WTC11 (cell line): ENCODE measurements at regions not wholly inside any gene's neighbourhood (a gene's known extent, or its start where the extent isn't known, plus 50 kb on each side); places are given as distances from the start of the nearest gene placed in this dataset.

Experiments
- ATAC-seq: fragments of 200-7000 bp; cut with Tn5 transposase; 2 replicates; pipeline ENCODE4 v1.10.0; 2021; ENCODE audit warnings: mild to moderate bottlenecking, moderate library complexity
- CTCF ChIA-PET: fragments of 300-600 bp; sonication (Branson Sonifier 250); formaldehyde crosslinking; loops from one replicate; lab custom pipeline; 2021; ENCODE audit warnings: antibody characterized with exemption; lab: Charles Lee
- POLR2A ChIA-PET: fragments of 350-600 bp; sonication (Branson Sonifier 250); formaldehyde crosslinking; loops from one replicate; lab custom pipeline; 2021; ENCODE audit warnings: antibody characterized with exemption; lab: Charles Lee
- DNase-seq: peaks from one replicate; pipeline ENCODE4 v3.0.0; 2021; ENCODE audit warnings: low spot score
- H3K27ac Mint-ChIP-seq: 2 replicates; pipeline ENCODE4 v1.8.0; 2021; ENCODE audit warnings: mixed read lengths
- H3K27me3 Mint-ChIP-seq: 2 replicates; pipeline ENCODE4 v1.8.0; 2021; ENCODE audit warnings: low read depth, mild to moderate bottlenecking, moderate library complexity, mixed read lengths
- H3K36me3 Mint-ChIP-seq: 2 replicates; pipeline ENCODE4 v1.8.0; 2021; ENCODE audit warnings: mixed read lengths
- H3K4me1 Mint-ChIP-seq: 2 replicates; pipeline ENCODE4 v1.8.0; 2022; ENCODE audit warnings: mixed read lengths
- H3K4me3 Mint-ChIP-seq: 2 replicates; pipeline ENCODE4 v1.8.0; 2021; ENCODE audit warnings: mild to moderate bottlenecking, moderate library complexity, mixed read lengths
- H3K9me3 Mint-ChIP-seq: 2 replicates; pipeline ENCODE4 v1.8.0; 2021; ENCODE audit warnings: mixed read lengths
- ETV6 ChIP-seq: sonication (generic); formaldehyde crosslinking; IDR thresholded peaks from 2 replicates; pipeline ENCODE4 v1.8.1; 2022; ENCODE audit warnings: mild to moderate bottlenecking, missing genetic modification reagents
- FOXP1 ChIP-seq: sonication (generic); formaldehyde crosslinking; IDR thresholded peaks from 2 replicates; pipeline ENCODE4 v1.8.0; 2022; ENCODE audit warnings: missing genetic modification reagents, mild to moderate bottlenecking, moderate library complexity, borderline replicate concordance
- HMGA2 ChIP-seq: fragments of 250-450 bp; sonication (Bioruptor Pico); IDR thresholded peaks from 2 replicates; pipeline ENCODE4 v1.4.0; 2021; ENCODE audit warnings: mild to moderate bottlenecking, moderate library complexity
- RELA ChIP-seq: sonication (generic); formaldehyde crosslinking; IDR thresholded peaks from 2 replicates; pipeline ENCODE4 v1.8.1; 2022; ENCODE audit warnings: missing genetic modification reagents, mild to moderate bottlenecking, borderline replicate concordance
- ZBTB21 ChIP-seq: sonication (generic); formaldehyde crosslinking; IDR thresholded peaks from 2 replicates; pipeline ENCODE4 v1.8.1; 2023; ENCODE audit warnings: mild to moderate bottlenecking, missing genetic modification reagents, borderline replicate concordance
- ZNF219 ChIP-seq: sonication (generic); formaldehyde crosslinking; IDR thresholded peaks from 2 replicates; pipeline ENCODE4 v1.8.0; 2023; ENCODE audit warnings: missing genetic modification reagents, mild to moderate bottlenecking, borderline replicate concordance
- ZNF416 ChIP-seq: fragments of 250-450 bp; sonication (Bioruptor Pico); IDR thresholded peaks from 2 replicates; pipeline ENCODE4 v1.9.0; 2021; ENCODE audit warnings: mild to moderate bottlenecking, inconsistent platforms
- TF ChIP-seq, protein P1 (sequence below): fragments of 250-450 bp; sonication (Bioruptor Pico); conservative IDR thresholded peaks from 2 replicates; pipeline ENCODE4 v1.9.0; 2021; ENCODE audit warnings: mild to moderate bottlenecking
- TF ChIP-seq, protein P2 (sequence below): sonication (generic); formaldehyde crosslinking; IDR thresholded peaks from 2 replicates; pipeline ENCODE4 v1.8.0; 2022; ENCODE audit warnings: mild to moderate bottlenecking, missing genetic modification reagents
- TF ChIP-seq, protein P3 (sequence below): fragments of 200-600 bp; IDR thresholded peaks from 2 replicates; pipeline ENCODE4 v1.8.0; 2022; ENCODE audit warnings: antibody characterized with exemption
- TF ChIP-seq, protein P4 (sequence below): sonication (generic); formaldehyde crosslinking; IDR thresholded peaks from 2 replicates; pipeline ENCODE4 v1.8.1; 2022; ENCODE audit warnings: mild to moderate bottlenecking, moderate library complexity, missing genetic modification reagents
- TF ChIP-seq, protein P5 (sequence below): sonication (generic); formaldehyde crosslinking; IDR thresholded peaks from 2 replicates; pipeline ENCODE4 v1.8.1; 2023; ENCODE audit warnings: mild to moderate bottlenecking, missing genetic modification reagents
- TF ChIP-seq, protein P6 (sequence below): sonication (generic); formaldehyde crosslinking; IDR thresholded peaks from 2 replicates; pipeline ENCODE4 v1.8.1; 2023; ENCODE audit warnings: mild to moderate bottlenecking, moderate library complexity, missing genetic modification reagents
- TF ChIP-seq, protein P7 (sequence below): sonication (generic); formaldehyde crosslinking; IDR thresholded peaks from 2 replicates; pipeline ENCODE4 v1.8.0; 2023; ENCODE audit warnings: missing genetic modification reagents, mild to moderate bottlenecking, borderline replicate concordance

DNA sequence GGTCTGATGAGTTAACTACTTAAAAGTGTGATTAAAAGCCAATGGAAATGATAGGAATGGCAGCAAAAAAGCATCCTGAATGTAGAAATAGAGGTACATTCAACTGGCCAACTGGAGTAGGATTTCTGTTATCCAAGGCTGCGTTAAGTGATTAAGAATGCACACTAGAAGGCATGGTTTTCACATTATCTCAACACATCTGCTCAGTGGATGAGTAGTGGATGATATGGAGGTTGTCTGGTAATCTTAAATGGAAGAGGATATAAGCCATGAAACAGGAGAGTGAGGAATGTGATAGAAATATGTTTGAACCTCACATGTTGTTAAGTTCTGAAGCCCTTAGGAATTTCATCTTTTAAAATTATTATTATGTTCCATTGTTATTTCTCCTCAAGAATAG is 839.9 kb downstream of the USP25 start:
- DNase-seq (no peak), ATAC-seq (no peak)
- H3K4me3 Mint-ChIP-seq: no peak overlapping the region
- no peaks in the 10 kb centered on the region for H3K36me3 Mint-ChIP-seq
- H3K27ac Mint-ChIP-seq: no peak overlapping the region; the same call in 1 of the 2 replicates
- CTCF ChIA-PET: no interaction called here
- H3K27me3 Mint-ChIP-seq: no peaks in the 10 kb centered on the region
- TF ChIP-seq, protein P1, sequence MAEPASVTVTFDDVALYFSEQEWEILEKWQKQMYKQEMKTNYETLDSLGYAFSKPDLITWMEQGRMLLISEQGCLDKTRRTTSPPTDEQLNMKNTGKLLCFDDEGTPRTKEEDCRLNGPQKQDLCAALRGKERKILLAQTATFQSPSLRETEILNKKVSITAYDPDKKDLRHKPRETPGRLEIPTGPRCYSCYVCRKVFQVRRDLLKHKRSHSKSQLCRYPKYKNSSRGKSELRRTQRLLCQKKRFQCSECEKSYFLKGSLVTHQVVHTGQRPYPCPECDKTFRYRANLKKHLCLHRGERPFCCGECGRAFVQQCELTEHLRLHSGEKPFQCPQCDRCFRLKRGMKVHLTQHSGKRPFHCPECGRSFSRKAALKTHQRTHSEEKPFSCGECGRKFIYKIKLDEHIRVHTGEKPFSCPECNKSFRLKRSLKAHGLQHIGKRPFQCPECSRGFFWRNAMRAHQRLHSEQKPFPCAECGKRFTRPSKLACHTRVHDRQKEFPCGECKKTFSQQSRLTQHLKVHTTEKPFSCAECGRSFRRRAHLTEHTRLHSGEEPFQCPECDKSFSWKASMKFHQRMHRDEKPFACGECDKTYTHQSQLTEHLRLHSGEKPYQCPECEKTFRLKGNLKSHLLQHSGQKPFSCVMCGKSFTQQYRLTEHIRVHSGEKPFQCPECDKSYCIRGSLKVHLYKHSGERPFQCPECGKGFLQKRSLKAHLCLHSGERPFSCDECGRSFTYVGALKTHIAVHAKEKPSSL: no peak
- TF ChIP-seq FOXP1 (CRISPR knock-in tag): no peak
- TF ChIP-seq, protein P2, sequence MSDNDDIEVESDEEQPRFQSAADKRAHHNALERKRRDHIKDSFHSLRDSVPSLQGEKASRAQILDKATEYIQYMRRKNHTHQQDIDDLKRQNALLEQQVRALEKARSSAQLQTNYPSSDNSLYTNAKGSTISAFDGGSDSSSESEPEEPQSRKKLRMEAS (CRISPR knock-in tag): no peak
- TF ChIP-seq ZNF219 (CRISPR knock-in tag): no peak
- TF ChIP-seq ZNF416 (CRISPR knock-in tag): no peak
- peaks cover 11% of the 10 kb centered on the region for H3K4me1 Mint-ChIP-seq
- no peaks in the 10 kb centered on the region for H3K9me3 Mint-ChIP-seq
- POLR2A ChIA-PET: no interaction called here

DNA sequence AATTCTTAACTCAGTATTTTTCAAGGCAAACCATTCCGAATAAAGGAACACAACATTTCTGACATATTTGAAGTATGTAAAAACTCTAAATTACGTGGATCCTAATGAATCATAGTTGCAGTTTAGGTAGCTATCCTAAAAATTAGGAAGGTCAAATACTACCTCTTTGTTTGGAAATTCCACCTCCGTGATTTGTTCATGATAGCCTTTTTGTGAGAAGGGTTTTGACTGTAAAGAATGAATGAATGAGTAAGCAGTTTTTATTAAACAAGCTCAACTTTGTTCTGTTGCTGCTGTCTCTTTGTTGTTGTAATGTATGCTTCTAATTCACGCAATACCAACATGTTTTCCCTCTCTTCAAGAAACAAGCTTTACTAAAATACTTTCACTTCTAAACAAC is 840.4 kb downstream of the USP25 start:
- H3K9me3 Mint-ChIP-seq: no peaks in the 10 kb centered on the region
- H3K27me3 Mint-ChIP-seq: no peaks in the 10 kb centered on the region
- H3K36me3 Mint-ChIP-seq: no peaks in the 10 kb centered on the region
- TF ChIP-seq ETV6: no peak
- TF ChIP-seq, protein P3, sequence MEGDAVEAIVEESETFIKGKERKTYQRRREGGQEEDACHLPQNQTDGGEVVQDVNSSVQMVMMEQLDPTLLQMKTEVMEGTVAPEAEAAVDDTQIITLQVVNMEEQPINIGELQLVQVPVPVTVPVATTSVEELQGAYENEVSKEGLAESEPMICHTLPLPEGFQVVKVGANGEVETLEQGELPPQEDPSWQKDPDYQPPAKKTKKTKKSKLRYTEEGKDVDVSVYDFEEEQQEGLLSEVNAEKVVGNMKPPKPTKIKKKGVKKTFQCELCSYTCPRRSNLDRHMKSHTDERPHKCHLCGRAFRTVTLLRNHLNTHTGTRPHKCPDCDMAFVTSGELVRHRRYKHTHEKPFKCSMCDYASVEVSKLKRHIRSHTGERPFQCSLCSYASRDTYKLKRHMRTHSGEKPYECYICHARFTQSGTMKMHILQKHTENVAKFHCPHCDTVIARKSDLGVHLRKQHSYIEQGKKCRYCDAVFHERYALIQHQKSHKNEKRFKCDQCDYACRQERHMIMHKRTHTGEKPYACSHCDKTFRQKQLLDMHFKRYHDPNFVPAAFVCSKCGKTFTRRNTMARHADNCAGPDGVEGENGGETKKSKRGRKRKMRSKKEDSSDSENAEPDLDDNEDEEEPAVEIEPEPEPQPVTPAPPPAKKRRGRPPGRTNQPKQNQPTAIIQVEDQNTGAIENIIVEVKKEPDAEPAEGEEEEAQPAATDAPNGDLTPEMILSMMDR: no peak
- TF ChIP-seq ZBTB21 (CRISPR knock-in tag): no peak
- TF ChIP-seq, protein P4, sequence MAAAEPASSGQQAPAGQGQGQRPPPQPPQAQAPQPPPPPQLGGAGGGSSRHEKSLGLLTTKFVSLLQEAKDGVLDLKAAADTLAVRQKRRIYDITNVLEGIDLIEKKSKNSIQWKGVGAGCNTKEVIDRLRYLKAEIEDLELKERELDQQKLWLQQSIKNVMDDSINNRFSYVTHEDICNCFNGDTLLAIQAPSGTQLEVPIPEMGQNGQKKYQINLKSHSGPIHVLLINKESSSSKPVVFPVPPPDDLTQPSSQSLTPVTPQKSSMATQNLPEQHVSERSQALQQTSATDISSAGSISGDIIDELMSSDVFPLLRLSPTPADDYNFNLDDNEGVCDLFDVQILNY: no peak
- TF ChIP-seq, protein P5, sequence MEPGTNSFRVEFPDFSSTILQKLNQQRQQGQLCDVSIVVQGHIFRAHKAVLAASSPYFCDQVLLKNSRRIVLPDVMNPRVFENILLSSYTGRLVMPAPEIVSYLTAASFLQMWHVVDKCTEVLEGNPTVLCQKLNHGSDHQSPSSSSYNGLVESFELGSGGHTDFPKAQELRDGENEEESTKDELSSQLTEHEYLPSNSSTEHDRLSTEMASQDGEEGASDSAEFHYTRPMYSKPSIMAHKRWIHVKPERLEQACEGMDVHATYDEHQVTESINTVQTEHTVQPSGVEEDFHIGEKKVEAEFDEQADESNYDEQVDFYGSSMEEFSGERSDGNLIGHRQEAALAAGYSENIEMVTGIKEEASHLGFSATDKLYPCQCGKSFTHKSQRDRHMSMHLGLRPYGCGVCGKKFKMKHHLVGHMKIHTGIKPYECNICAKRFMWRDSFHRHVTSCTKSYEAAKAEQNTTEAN: no peak
- TF ChIP-seq, protein P6, sequence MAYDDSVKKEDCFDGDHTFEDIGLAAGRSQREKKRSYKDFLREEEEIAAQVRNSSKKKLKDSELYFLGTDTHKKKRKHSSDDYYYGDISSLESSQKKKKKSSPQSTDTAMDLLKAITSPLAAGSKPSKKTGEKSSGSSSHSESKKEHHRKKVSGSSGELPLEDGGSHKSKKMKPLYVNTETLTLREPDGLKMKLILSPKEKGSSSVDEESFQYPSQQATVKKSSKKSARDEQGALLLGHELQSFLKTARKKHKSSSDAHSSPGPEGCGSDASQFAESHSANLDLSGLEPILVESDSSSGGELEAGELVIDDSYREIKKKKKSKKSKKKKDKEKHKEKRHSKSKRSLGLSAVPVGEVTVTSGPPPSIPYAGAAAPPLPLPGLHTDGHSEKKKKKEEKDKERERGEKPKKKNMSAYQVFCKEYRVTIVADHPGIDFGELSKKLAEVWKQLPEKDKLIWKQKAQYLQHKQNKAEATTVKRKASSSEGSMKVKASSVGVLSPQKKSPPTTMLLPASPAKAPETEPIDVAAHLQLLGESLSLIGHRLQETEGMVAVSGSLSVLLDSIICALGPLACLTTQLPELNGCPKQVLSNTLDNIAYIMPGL (CRISPR knock-in tag): no peak
- no peak for TF ChIP-seq RELA
- TF ChIP-seq, protein P7, sequence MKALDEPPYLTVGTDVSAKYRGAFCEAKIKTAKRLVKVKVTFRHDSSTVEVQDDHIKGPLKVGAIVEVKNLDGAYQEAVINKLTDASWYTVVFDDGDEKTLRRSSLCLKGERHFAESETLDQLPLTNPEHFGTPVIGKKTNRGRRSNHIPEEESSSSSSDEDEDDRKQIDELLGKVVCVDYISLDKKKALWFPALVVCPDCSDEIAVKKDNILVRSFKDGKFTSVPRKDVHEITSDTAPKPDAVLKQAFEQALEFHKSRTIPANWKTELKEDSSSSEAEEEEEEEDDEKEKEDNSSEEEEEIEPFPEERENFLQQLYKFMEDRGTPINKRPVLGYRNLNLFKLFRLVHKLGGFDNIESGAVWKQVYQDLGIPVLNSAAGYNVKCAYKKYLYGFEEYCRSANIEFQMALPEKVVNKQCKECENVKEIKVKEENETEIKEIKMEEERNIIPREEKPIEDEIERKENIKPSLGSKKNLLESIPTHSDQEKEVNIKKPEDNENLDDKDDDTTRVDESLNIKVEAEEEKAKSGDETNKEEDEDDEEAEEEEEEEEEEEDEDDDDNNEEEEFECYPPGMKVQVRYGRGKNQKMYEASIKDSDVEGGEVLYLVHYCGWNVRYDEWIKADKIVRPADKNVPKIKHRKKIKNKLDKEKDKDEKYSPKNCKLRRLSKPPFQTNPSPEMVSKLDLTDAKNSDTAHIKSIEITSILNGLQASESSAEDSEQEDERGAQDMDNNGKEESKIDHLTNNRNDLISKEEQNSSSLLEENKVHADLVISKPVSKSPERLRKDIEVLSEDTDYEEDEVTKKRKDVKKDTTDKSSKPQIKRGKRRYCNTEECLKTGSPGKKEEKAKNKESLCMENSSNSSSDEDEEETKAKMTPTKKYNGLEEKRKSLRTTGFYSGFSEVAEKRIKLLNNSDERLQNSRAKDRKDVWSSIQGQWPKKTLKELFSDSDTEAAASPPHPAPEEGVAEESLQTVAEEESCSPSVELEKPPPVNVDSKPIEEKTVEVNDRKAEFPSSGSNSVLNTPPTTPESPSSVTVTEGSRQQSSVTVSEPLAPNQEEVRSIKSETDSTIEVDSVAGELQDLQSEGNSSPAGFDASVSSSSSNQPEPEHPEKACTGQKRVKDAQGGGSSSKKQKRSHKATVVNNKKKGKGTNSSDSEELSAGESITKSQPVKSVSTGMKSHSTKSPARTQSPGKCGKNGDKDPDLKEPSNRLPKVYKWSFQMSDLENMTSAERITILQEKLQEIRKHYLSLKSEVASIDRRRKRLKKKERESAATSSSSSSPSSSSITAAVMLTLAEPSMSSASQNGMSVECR (CRISPR knock-in tag): no peak
- no peak for TF ChIP-seq HMGA2 (CRISPR knock-in tag)
- ATAC-seq (no peak), DNase-seq (no peak)
- no peak overlapping the region for H3K4me3 Mint-ChIP-seq
- no peak overlapping the region for H3K27ac Mint-ChIP-seq
- ChIA-PET CTCF (no interaction called here), POLR2A (no interaction called here)
- peaks cover 11% of the 10 kb centered on the region for H3K4me1 Mint-ChIP-seq
